GM19238 (cell line): ENCODE measurements at regions not wholly inside any gene's neighbourhood (a gene's known extent, or its start where the extent isn't known, plus 50 kb on each side); places are given as distances from the start of the nearest gene placed in this dataset.
"Not testable (repeated sequence)": the region's sequence is repeated elsewhere in the genome, so short reads cannot be mapped to it uniquely, and the experiment has no call there.

ENCODE experiments used
- DNase-seq: peaks from one replicate; pipeline ENCODE4 v3.0.0; 2011; ENCODE audit warnings: low spot score; ENCODE audit not compliant: insufficient read length

DNA sequence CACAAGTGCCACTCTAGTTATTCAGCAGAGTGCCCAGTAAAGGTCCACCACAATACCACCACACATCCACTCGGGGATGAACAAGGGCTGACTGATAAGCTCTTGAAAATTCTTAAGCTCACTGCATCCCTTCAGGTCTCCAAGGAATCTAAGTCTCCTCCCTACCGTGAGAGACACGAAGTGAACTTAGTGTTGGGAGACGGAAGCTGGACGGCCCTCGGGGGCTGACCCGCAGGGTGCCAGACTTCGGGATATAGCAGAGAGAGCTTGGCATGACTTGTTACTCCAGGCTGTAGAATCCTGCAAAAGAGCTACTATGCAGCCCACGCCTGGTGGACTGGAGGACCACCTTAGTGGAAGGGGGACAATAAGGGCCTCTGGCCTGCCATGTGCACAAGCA, 75.1 kb downstream of the LYZL1 start:
- not testable (repeated sequence) for DNase-seq

GRCh38 chr10:29366206-29366605, 77.3 kb downstream of the LYZL1 start:
- not testable (repeated sequence) for DNase-seq

DNA sequence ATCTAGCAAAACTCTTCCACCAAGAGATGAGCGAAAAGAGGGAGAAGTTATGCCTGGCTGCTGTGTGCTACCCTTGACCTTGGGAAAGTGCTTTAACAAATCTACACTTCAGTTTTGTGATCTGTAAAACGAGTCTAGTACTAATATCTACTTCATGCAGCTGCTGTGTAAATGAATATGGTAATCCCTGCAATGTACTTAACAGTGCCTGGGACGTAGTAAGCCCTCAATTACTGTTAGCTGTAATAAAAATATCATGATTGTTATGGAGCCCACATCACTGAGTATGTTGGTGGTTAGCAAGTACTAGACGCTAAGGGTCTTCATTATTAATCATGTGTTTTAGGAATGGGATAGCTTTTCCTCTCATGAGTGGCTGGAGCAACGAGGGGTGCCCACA, 80.5 kb downstream of the LYZL1 start:
- no peak for DNase-seq

GRCh38 chr10:29370097-29371092, 81.5 kb downstream of the LYZL1 start:
- DNase-seq: no peak

DNA sequence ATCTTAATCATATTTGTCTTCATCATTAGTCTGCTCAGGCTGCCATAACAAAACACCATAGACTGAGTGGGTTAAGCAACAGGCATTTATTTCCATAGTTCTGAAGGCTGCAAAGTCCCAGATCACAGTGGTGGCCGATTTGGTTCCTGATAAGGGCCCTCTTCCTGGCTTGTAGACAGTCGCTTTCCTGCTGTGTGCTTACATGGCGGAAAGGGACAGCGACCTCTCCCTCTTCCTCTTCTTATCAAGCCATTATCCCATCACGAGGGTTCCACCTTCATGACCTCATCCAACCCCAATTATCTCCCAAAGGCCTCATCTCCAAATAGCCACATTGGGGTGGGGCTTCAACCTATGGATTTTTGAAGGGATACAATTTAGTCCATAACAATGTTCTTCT, 84.0 kb downstream of the LYZL1 start:
- no peak for DNase-seq

GRCh38 chr10:29374162-29374561, 85.3 kb downstream of the LYZL1 start:
- no peak for DNase-seq

GRCh38 chr10:29375888-29376287, 87.0 kb downstream of the LYZL1 start:
- no peak for DNase-seq

DNA sequence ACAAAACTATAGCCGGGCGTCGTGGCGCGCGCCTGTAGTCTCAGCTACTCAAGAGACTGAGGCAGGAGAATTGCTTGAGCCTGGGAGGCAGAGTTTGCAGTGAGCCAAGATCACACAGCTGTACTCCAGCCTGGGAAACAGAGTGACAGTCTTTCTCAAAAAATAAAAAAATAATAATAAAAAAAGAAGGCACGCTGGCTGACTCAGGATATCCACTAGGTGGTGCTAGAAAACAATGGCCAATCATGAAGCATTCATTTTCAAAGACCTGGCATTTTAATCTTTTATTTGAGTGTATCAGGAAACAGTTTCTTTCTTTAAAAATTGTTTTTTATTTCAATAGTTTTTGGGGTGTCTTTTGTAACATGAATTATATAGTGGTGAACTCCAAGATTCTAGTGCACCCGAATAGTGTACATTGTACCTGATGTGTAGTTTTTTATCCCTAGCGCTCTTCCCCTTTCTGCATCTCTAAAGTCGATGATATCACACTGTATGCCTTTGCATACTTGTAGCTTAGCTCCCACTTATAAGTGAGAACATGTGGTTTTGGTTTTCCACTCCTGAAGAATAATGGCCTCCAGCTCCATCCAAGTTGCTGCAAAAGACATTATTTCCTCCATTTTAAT, 88.6 kb downstream of the LYZL1 start:
- peak; percentile 15 for DNase-seq

DNA sequence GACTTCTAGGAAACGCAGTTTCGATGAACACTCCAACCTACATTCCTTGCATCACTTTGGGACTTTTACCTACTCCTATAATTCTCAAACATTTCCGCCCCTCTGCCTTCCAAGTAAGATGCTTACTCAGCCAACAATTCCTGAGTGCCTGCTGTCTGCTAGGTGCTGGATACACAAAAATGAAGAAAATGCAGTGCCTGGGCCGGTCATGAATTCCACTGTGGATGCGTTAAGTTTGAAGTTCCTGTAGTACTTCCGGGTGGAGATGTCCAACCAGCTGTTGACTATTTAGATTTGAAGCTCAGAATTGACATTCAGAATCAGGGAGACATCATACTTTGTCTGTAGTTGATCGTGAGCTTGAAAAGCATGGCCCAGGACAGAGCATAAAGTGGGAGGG, 89.2 kb downstream of the LYZL1 start:
- DNase-seq: no peak

DNA sequence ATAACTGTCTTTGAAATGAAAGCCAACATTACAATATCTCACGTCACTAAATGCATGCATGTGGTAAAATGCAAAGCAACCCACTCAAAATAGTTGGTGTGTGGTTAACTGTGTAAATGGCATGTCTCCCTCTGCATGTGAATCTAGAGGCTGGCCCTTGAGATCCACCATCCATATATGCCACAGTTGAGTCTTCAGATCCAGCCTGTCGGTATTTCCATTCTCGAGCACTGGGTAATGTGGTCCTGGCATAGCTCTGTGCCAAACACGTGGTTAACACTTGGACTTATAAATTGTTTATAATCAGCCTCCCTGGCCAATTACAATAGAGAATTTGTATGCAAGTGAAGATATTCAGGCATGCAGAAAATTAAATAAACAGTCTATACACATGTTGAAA, 90.3 kb downstream of the LYZL1 start:
- no peak for DNase-seq

DNA sequence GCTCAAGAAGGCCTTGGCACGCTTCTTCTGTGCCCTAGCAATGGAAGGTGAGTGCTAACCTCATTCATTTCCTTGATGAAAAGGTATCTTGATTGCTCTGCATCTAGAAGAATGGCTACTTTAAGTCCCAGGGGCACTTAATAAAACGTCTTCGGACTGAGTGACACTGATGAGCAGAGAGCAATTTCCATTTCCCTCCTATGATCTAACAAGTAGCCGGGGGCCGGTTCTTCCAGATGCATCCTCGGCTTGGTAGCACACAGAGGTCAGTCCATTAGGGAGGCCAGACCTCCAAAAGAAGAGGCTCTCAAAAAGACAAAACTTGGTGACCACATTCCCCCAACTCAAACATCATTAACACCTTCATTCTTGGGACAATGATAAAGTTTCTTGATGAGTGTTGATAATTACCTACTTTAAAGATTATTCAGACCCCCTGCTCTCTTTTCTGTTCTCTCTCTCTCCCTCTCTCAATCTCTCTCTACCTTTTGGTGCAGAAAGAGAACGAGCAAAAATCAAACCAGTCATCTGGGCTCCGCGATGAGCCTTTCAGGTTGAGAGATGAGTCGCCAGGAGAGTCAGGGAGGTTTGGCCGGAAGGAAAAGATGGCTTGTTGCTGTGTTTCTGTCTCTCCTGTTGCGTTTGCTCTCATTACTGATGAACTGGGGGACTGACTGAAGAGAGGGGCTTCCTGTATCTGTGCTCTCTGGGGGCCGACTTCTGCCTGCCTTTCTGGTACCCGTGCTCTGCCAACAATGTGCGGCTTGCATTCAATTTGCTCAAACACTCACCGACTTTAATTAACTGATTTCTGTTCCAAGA, 91.1 kb downstream of the LYZL1 start:
- DNase-seq: not testable (repeated sequence)

- not testable (repeated sequence) for DNase-seq
These were observed 92.0 kb downstream of the LYZL1 start for GRCh38 chr10:29380599-29381511.

DNA sequence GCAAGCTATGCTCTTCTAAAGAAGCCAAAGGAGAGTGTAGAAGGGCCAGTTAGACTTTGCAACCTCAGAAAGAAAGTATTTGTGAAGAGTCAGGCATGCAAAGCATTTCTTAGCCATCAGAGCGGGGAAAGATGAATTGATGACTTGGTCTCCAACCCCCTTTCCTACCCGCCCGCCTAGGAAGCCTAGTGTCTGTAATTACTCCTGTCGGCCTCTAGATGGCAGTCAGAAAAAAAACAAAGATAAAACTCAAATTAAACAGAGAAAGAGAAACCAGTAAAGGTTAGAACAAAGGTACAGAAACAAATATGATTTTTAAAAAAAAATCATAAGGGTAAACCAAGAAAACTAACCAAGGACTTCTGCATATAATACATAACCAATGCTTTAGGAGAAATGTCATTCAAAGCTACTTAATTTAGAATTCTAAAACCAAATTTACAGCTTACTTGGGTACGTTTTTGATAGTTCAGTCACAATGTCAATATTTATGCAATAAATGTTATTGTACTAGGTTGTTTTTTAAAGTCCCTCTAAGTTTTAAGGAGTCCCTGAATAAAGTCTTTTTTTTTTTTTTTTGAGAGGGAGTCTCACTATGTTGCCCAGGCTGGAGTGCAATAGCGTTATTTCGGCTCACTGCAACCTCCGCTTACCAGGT, 97.6 kb downstream of the LYZL1 start:
- DNase-seq: no peak

GRCh38 chr10:29387269-29387668, 98.4 kb downstream of the LYZL1 start:
- no peak for DNase-seq

- DNase-seq: not testable (repeated sequence)
These were observed 99.2 kb downstream of the LYZL1 start for GRCh38 chr10:29388112-29388511.

- no peak for DNase-seq
These were observed 100.6 kb downstream of the LYZL1 start for GRCh38 chr10:29389493-29389892.

GRCh38 chr10:29389935-29390334, 101.1 kb downstream of the LYZL1 start:
- DNase-seq: no peak

DNA sequence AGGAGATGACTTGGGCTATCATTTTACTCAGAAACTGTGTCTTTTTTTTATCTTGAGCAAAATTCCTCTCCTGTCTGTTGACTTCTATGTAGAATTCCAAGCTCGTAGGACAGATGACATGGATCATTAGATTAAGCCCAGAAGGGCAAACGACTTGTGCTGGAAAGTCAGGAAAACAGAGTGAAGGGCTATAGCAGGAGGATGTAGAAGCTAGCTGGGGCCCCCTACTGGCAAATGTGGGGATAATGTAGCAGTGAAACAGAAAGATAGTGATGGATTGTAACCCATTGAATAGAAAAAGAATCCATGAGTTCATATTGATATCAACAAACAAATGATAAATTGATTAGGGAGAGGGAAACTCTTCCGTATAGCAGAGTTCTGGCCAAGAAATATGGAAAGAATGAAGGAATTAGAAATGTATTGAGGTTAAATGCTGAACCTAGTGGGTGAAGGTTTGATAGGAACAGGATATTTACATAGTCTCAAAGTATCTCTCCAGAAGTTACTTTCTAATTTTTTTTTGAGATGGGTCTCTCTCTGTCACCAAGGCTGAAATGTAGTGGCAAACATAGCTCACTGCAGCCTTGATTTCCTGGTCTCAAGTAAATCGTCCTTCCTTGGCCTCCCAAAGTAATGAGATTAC, 103.6 kb downstream of the LYZL1 start:
- no peak for DNase-seq

GRCh38 chr10:29394321-29394932, 105.6 kb downstream of the LYZL1 start:
- DNase-seq: no peak
